IPS-20b (cell line): ENCODE measurements at regions not wholly inside any gene's neighbourhood (a gene's known extent, or its start where the extent isn't known, plus 50 kb on each side); places are given as distances from the start of the nearest gene placed in this dataset.
"Not testable (repeated sequence)": the region's sequence is repeated elsewhere in the genome, so short reads cannot be mapped to it uniquely, and the experiment has no call there.

Experiments
- H3K27ac ChIP-seq: one replicate; pipeline ENCODE4 v1.5.1; 2013; ENCODE audit warnings: low read length
- H3K27me3 ChIP-seq: 2 replicates; pipeline ENCODE4 v1.6.1; 2013; ENCODE audit warnings: mild to moderate bottlenecking, low read length, inconsistent platforms; ENCODE audit not compliant: insufficient read depth
- H3K36me3 ChIP-seq: 2 replicates; pipeline ENCODE4 v1.6.1; 2013; ENCODE audit warnings: low read depth, mild to moderate bottlenecking, inconsistent platforms, low read length, moderate library complexity; ENCODE audit not compliant: insufficient read depth
- H3K4me1 ChIP-seq: 2 replicates; pipeline ENCODE4 v1.6.1; 2013; ENCODE audit warnings: mild to moderate bottlenecking, control low read depth, inconsistent platforms, low read length, moderate library complexity; ENCODE audit not compliant: insufficient read depth
- H3K4me3 ChIP-seq: 2 replicates; pipeline ENCODE4 v1.5.1; 2013; ENCODE audit warnings: mild to moderate bottlenecking, low read length, inconsistent platforms
- H3K9ac ChIP-seq: 2 replicates; pipeline ENCODE4 v1.6.1; 2013; ENCODE audit warnings: low read depth, mild to moderate bottlenecking, inconsistent platforms, low read length, moderate library complexity
- H3K9me3 ChIP-seq: 2 replicates; pipeline ENCODE4 v1.6.1; 2013; ENCODE audit warnings: mild to moderate bottlenecking, low read depth, low read length, inconsistent platforms; ENCODE audit not compliant: insufficient read depth

GRCh38 chr21:28074676-28075075 is 918.0 kb downstream of the LTN1 start:
- Histone ChIP-seq H3K9me3 (no peaks in the 10 kb centered on the region; the same call in 1 of the 2 replicates), H3K4me3 (no peak overlapping the region), H3K4me1 (peaks cover 4% of the 10 kb centered on the region; the same call in 1 of the 2 replicates), H3K27me3 (no peaks in the 10 kb centered on the region), H3K27ac (no peak overlapping the region), H3K9ac (no peak overlapping the region), H3K36me3 (no peaks in the 10 kb centered on the region)

GRCh38 chr21:28072601-28073000 is 920.1 kb downstream of the LTN1 start:
- H3K4me3 ChIP-seq, result no peak overlapping the region

GRCh38 chr21:28069450-28069923 is 923.2 kb downstream of the LTN1 start:
- Histone ChIP-seq H3K9me3 (no peaks in the 10 kb centered on the region; the same call in 1 of the 2 replicates), H3K9ac (no peak overlapping the region; the same call in 1 of the 2 replicates), H3K27me3 (no peaks in the 10 kb centered on the region), H3K36me3 (no peaks in the 10 kb centered on the region), H3K4me1 (peaks cover 19% of the 10 kb centered on the region; the same call in 1 of the 2 replicates), H3K4me3 (peak overlapping the region; percentile 30; the same call in 1 of the 2 replicates), H3K27ac (peak overlapping the region; percentile 39)

More at GRCh38 chr21:28072601-28073000, 920.1 kb downstream of the LTN1 start:
- no peaks in the 10 kb centered on the region for H3K36me3 ChIP-seq
- H3K4me1 ChIP-seq, result peaks cover 19% of the 10 kb centered on the region; the same call in 1 of the 2 replicates
- H3K9me3 ChIP-seq, result no peaks in the 10 kb centered on the region; the same call in 1 of the 2 replicates
- no peak overlapping the region for H3K9ac ChIP-seq
- H3K27ac ChIP-seq, result no peak overlapping the region
- no peaks in the 10 kb centered on the region for H3K27me3 ChIP-seq

GRCh38 chr21:28068455-28069358 is 924.0 kb downstream of the LTN1 start:
- no peaks in the 10 kb centered on the region for H3K27me3 ChIP-seq
- H3K27ac ChIP-seq, result peak overlapping the region; percentile 39
- no peaks in the 10 kb centered on the region for H3K36me3 ChIP-seq
- peak overlapping the region; percentile 30; the same call in 1 of the 2 replicates for H3K4me3 ChIP-seq
- peaks cover 19% of the 10 kb centered on the region; the same call in 1 of the 2 replicates for H3K4me1 ChIP-seq
- no peaks in the 10 kb centered on the region; the same call in 1 of the 2 replicates for H3K9me3 ChIP-seq
- no peak overlapping the region for H3K9ac ChIP-seq

- Histone ChIP-seq H3K9ac (no peak overlapping the region), H3K27ac (no peak overlapping the region), H3K9me3 (no peaks in the 10 kb centered on the region), H3K27me3 (no peaks in the 10 kb centered on the region), H3K4me3 (no peak overlapping the region), H3K4me1 (peaks cover 19% of the 10 kb centered on the region; the same call in 1 of the 2 replicates), H3K36me3 (no peaks in the 10 kb centered on the region)
Measured at GRCh38 chr21:28066596-28067387, 925.9 kb downstream of the LTN1 start.

- no peak overlapping the region for H3K4me3 ChIP-seq
- peaks cover 19% of the 10 kb centered on the region; the same call in 1 of the 2 replicates for H3K4me1 ChIP-seq
- H3K27ac ChIP-seq, result no peak overlapping the region
- H3K9me3 ChIP-seq, result no peaks in the 10 kb centered on the region
- H3K36me3 ChIP-seq, result no peaks in the 10 kb centered on the region
- H3K27me3 ChIP-seq, result no peaks in the 10 kb centered on the region
- no peak overlapping the region for H3K9ac ChIP-seq
Measured at GRCh38 chr21:28066076-28066475, 926.6 kb downstream of the LTN1 start.

- no peaks in the 10 kb centered on the region for H3K36me3 ChIP-seq
- H3K27ac ChIP-seq, result no peak overlapping the region
- no peak overlapping the region for H3K4me3 ChIP-seq
- H3K9ac ChIP-seq, result no peak overlapping the region
- H3K27me3 ChIP-seq, result no peaks in the 10 kb centered on the region
- peaks cover 4% of the 10 kb centered on the region; the same call in 1 of the 2 replicates for H3K4me1 ChIP-seq
- H3K9me3 ChIP-seq, result no peaks in the 10 kb centered on the region
Measured at GRCh38 chr21:28063241-28064216, 929.1 kb downstream of the LTN1 start.

- not testable (repeated sequence) for H3K27ac ChIP-seq, H3K9ac ChIP-seq, H3K27me3 ChIP-seq
Measured at GRCh38 chr21:28052956-28053355, 939.7 kb downstream of the LTN1 start.

GRCh38 chr21:28051649-28052048 is 941.0 kb downstream of the LTN1 start:
- not testable (repeated sequence) for H3K4me3 ChIP-seq, H3K27ac ChIP-seq, H3K9ac ChIP-seq, H3K9me3 ChIP-seq, H3K27me3 ChIP-seq, H3K4me1 ChIP-seq, H3K36me3 ChIP-seq

More at GRCh38 chr21:28052956-28053355, 939.7 kb downstream of the LTN1 start:
- not testable (repeated sequence) for H3K4me1 ChIP-seq, H3K9me3 ChIP-seq, H3K36me3 ChIP-seq, H3K4me3 ChIP-seq

- not testable (repeated sequence) for H3K9ac ChIP-seq, H3K4me3 ChIP-seq, H3K27ac ChIP-seq, H3K27me3 ChIP-seq, H3K9me3 ChIP-seq, H3K36me3 ChIP-seq, H3K4me1 ChIP-seq
Measured at GRCh38 chr21:28035692-28036091, 957.0 kb downstream of the LTN1 start.

- H3K9ac ChIP-seq, H3K27ac ChIP-seq, H3K4me1 ChIP-seq, H3K36me3 ChIP-seq, H3K27me3 ChIP-seq, H3K4me3 ChIP-seq: not testable (repeated sequence)
- peaks cover 15% of the 10 kb centered on the region for H3K9me3 ChIP-seq
Measured at GRCh38 chr21:28034916-28035315, 957.8 kb downstream of the LTN1 start.
